ENCODE measurements at regions not wholly inside any gene's neighbourhood (a gene's known extent, or its start where the extent isn't known, plus 50 kb on each side); places are given as distances from the start of the nearest gene placed in this dataset.

DNA sequence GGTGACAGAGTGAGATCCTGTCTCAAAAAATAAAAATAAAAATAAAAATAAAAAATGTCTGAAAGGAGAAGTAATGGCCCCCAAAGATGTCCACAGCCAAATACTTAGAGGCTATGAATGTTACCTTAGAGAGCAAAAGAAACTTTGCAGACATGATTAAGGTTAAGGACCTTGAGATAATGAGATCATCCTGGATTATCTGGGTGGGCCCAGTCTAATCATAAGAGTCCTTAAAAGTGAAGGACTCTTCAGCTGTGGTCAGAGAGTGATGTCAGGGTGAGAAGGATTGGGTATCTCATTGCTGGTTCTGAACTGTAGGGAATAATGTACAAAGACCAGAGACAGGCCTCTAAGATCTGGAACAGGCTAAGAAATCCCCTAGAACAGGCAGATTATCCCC lies 84.9 kb upstream of the POU1F1 start:
- TF ChIP-seq ZBTB8A (IDR thresholded peaks at IDR 0.05; ENCODE audit: partially characterized antibody) (no peak), DMBX1 (CRISPR knock-in tag; IDR thresholded peaks at IDR 0.05; ENCODE audit: borderline replicate concordance) (no peak)
- TF ChIP-seq, protein P1, sequence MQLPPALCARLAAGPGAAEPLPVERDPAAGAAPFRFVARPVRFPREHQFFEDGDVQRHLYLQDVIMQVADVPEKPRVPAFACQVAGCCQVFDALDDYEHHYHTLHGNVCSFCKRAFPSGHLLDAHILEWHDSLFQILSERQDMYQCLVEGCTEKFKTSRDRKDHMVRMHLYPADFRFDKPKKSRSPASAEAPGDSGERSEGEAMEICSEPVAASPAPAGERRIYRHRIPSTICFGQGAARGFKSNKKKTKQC (CRISPR knock-in tag; IDR thresholded peaks at IDR 0.05): no peak
